ENCODE measurements at regions not wholly inside any gene's neighbourhood (a gene's known extent, or its start where the extent isn't known, plus 50 kb on each side); places are given as distances from the start of the nearest gene placed in this dataset.

DNA sequence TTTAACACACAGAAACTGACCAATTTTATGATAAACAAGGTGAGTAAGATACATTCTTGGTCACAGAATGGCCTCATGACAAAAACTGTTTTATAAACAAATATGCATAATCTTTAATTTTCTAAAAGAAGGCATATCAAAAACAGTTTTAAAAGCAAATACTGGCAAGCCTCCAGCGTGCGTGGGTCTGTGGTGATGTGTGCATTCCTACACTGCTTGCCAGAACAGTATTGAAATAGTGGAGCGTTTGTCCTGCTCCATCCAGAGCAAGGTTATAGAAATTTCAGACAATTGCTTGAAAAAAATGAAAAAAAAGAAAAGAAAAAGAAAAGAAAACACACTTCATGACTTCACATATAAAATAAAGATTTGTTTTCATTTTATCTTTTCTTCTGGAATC is 140.9 kb downstream of the MZT1 start:
- Histone ChIP-seq H3K4me2 (ENCODE audit: low read length) (no peak overlapping the region), H2AFZ (ENCODE audit: low read depth, low read length) (no peak overlapping the region), H3K9me3 (ENCODE audit: low read length) (no peaks in the 10 kb centered on the region), H3K9me2 (ENCODE audit: insufficient read depth, low read length) (no peaks in the 10 kb centered on the region), H4K20me1 (ENCODE audit: insufficient read depth) (no peaks in the 10 kb centered on the region), H3F3A (ENCODE audit: insufficient read depth, low read length, poor library complexity, severe bottlenecking) (no peaks in the 10 kb centered on the region), H3K27me3 (ENCODE audit: insufficient read depth, low read depth, low read length) (no peaks in the 10 kb centered on the region), H3K36me3 (ENCODE audit: insufficient read depth, low read length) (no peaks in the 10 kb centered on the region), H3K27ac (ENCODE audit: low read length) (no peak overlapping the region), H3K79me2 (replicated peaks; ENCODE audit: insufficient read depth, low read length) (no peaks in the 10 kb centered on the region), H3K4me3 (ENCODE audit: low read length) (no peak overlapping the region), H3K9ac (ENCODE audit: low read length) (no peak overlapping the region)
- TF ChIP-seq EP300 (conservative IDR thresholded peaks at IDR 0.05; ENCODE audit: poor library complexity, severe bottlenecking) (no peak), SMC3 (conservative IDR thresholded peaks at IDR 0.05; ENCODE audit: poor library complexity) (no peak), TAF1 (IDR thresholded peaks at IDR 0.05; ENCODE audit: low read depth) (no peak)

DNA sequence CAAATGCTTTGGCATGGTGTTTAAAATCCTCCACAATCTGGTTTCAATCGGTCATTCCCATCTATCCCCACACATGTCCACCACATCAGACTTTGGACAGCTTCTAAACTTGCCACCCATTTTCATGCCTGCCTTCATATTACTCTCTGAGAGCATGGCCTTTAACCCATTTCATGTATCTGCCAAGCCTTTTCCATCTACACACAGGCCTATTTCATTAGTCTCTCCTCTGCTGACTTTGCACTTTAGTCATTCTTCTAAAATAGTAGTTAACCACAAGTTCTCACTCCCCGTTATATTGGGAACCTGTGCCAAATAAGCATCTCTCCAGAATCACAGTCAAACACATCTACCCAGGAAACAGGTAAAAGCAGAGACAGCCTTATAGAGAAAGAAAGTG is 142.2 kb downstream of the MZT1 start:
- Histone ChIP-seq H3K27me3 (ENCODE audit: insufficient read depth, low read depth, low read length) (no peaks in the 10 kb centered on the region), H3F3A (ENCODE audit: insufficient read depth, low read length, poor library complexity, severe bottlenecking) (no peaks in the 10 kb centered on the region), H3K79me2 (replicated peaks; ENCODE audit: insufficient read depth, low read length) (no peaks in the 10 kb centered on the region), H4K20me1 (ENCODE audit: insufficient read depth) (no peaks in the 10 kb centered on the region), H3K4me2 (ENCODE audit: low read length) (no peak overlapping the region), H2AFZ (ENCODE audit: low read depth, low read length) (no peak overlapping the region), H3K9me3 (ENCODE audit: low read length) (no peaks in the 10 kb centered on the region), H3K9ac (ENCODE audit: low read length) (no peak overlapping the region), H3K9me2 (ENCODE audit: insufficient read depth, low read length) (no peaks in the 10 kb centered on the region), H3K36me3 (ENCODE audit: insufficient read depth, low read length) (no peaks in the 10 kb centered on the region), H3K4me3 (ENCODE audit: low read length) (no peak overlapping the region), H3K27ac (ENCODE audit: low read length) (no peak overlapping the region)
- TF ChIP-seq, protein P1, sequence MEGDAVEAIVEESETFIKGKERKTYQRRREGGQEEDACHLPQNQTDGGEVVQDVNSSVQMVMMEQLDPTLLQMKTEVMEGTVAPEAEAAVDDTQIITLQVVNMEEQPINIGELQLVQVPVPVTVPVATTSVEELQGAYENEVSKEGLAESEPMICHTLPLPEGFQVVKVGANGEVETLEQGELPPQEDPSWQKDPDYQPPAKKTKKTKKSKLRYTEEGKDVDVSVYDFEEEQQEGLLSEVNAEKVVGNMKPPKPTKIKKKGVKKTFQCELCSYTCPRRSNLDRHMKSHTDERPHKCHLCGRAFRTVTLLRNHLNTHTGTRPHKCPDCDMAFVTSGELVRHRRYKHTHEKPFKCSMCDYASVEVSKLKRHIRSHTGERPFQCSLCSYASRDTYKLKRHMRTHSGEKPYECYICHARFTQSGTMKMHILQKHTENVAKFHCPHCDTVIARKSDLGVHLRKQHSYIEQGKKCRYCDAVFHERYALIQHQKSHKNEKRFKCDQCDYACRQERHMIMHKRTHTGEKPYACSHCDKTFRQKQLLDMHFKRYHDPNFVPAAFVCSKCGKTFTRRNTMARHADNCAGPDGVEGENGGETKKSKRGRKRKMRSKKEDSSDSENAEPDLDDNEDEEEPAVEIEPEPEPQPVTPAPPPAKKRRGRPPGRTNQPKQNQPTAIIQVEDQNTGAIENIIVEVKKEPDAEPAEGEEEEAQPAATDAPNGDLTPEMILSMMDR (IDR thresholded peaks at IDR 0.05; ENCODE audit: poor library complexity, severe bottlenecking), result no peak
- TF ChIP-seq EZH2 (IDR thresholded peaks at IDR 0.05; ENCODE audit: borderline replicate concordance, insufficient read depth, low read length, poor library complexity, severe bottlenecking) (no peak), MXI1 (conservative IDR thresholded peaks at IDR 0.05; ENCODE audit: poor library complexity, severe bottlenecking) (no peak), SMC3 (conservative IDR thresholded peaks at IDR 0.05; ENCODE audit: poor library complexity) (no peak), RAD21 (conservative IDR thresholded peaks at IDR 0.05) (no peak)
- TF ChIP-seq, protein P2, sequence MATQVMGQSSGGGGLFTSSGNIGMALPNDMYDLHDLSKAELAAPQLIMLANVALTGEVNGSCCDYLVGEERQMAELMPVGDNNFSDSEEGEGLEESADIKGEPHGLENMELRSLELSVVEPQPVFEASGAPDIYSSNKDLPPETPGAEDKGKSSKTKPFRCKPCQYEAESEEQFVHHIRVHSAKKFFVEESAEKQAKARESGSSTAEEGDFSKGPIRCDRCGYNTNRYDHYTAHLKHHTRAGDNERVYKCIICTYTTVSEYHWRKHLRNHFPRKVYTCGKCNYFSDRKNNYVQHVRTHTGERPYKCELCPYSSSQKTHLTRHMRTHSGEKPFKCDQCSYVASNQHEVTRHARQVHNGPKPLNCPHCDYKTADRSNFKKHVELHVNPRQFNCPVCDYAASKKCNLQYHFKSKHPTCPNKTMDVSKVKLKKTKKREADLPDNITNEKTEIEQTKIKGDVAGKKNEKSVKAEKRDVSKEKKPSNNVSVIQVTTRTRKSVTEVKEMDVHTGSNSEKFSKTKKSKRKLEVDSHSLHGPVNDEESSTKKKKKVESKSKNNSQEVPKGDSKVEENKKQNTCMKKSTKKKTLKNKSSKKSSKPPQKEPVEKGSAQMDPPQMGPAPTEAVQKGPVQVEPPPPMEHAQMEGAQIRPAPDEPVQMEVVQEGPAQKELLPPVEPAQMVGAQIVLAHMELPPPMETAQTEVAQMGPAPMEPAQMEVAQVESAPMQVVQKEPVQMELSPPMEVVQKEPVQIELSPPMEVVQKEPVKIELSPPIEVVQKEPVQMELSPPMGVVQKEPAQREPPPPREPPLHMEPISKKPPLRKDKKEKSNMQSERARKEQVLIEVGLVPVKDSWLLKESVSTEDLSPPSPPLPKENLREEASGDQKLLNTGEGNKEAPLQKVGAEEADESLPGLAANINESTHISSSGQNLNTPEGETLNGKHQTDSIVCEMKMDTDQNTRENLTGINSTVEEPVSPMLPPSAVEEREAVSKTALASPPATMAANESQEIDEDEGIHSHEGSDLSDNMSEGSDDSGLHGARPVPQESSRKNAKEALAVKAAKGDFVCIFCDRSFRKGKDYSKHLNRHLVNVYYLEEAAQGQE (IDR thresholded peaks at IDR 0.05; ENCODE audit: borderline replicate concordance), result no peak

DNA sequence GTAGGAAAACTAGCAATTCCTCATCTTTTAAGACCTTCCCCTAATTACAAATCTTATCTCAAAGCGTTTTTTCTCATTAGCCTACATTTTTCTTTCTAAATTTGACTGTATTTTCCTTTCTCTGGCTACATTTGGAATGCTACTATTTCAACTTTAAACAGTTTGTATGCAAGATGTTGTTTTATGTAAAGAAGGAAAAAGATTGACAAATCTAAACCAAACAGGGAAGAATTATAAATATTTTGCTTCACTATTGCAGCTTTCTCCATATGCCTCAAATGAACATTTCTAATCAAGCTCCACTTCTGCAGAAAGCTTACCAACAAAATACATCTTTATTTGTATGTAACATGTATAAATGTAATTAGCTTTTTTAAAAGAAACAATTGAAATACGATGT is 156.2 kb downstream of the MZT1 start:
- Histone ChIP-seq H3K9ac (ENCODE audit: low read length) (no peak overlapping the region), H2AFZ (ENCODE audit: low read depth, low read length) (no peak overlapping the region), H3K4me2 (ENCODE audit: low read length) (no peak overlapping the region), H3K27me3 (ENCODE audit: insufficient read depth, low read depth, low read length) (no peaks in the 10 kb centered on the region), H3K79me2 (replicated peaks; ENCODE audit: insufficient read depth, low read length) (no peaks in the 10 kb centered on the region), H3K27ac (ENCODE audit: low read length) (no peak overlapping the region), H3K36me3 (ENCODE audit: insufficient read depth, low read length) (no peaks in the 10 kb centered on the region), H4K20me1 (ENCODE audit: insufficient read depth) (no peaks in the 10 kb centered on the region), H3K9me2 (ENCODE audit: insufficient read depth, low read length) (no peaks in the 10 kb centered on the region), H3K4me3 (ENCODE audit: low read length) (no peak overlapping the region), H3F3A (ENCODE audit: insufficient read depth, low read length, poor library complexity, severe bottlenecking) (no peaks in the 10 kb centered on the region), H3K9me3 (ENCODE audit: low read length) (no peaks in the 10 kb centered on the region)
- TF ChIP-seq, protein P1 (IDR thresholded peaks at IDR 0.05; ENCODE audit: poor library complexity, severe bottlenecking), result no peak
- TF ChIP-seq EP300 (conservative IDR thresholded peaks at IDR 0.05; ENCODE audit: poor library complexity, severe bottlenecking) (no peak), RAD21 (conservative IDR thresholded peaks at IDR 0.05) (no peak), MXI1 (conservative IDR thresholded peaks at IDR 0.05; ENCODE audit: poor library complexity, severe bottlenecking) (no peak), EZH2 (IDR thresholded peaks at IDR 0.05; ENCODE audit: borderline replicate concordance, insufficient read depth, low read length, poor library complexity, severe bottlenecking) (no peak), SMC3 (conservative IDR thresholded peaks at IDR 0.05; ENCODE audit: poor library complexity) (no peak), POLR2AphosphoS5 (IDR thresholded peaks at IDR 0.05) (no peak), TAF1 (IDR thresholded peaks at IDR 0.05; ENCODE audit: low read depth) (no peak)
- TF ChIP-seq, protein P2 (IDR thresholded peaks at IDR 0.05; ENCODE audit: borderline replicate concordance), result no peak

Measured in neural cell (in vitro differentiated cells).